ENCODE measurements at regions not wholly inside any gene's neighbourhood (a gene's known extent, or its start where the extent isn't known, plus 50 kb on each side); places are given as distances from the start of the nearest gene placed in this dataset.
"Not testable (repeated sequence)": the region's sequence is repeated elsewhere in the genome, so short reads cannot be mapped to it uniquely, and the experiment has no call there.

GRCh38 chr2:226282151-226282550, 517.5 kb downstream of the IRS1 start:
- 83 to 98% methylated on average over 1 of the region's 1 CpG for WGBS, 2 donors
- no peak overlapping the region for H3K4me3 ChIP-seq (ENCODE audit: low read depth in 1 of 2, low read length in 2 of 2)
- H3K36me3 ChIP-seq (ENCODE audit: control insufficient read depth in 2 of 2, insufficient read depth in 2 of 2, low read length in 1 of 2), result no peaks in the 10 kb centered on the region
- H3K27me3 ChIP-seq (ENCODE audit: control insufficient read depth in 1 of 2, insufficient read depth in 2 of 2, low read length in 2 of 2), result peaks cover 0 to 2% of the 10 kb centered on the region in 2 donors
- no peaks in the 10 kb centered on the region for H3K9me3 ChIP-seq (ENCODE audit: control insufficient read depth in 2 of 2, insufficient read depth in 1 of 2, low read depth in 1 of 2, low read length in 1 of 2)
- no peaks in the 10 kb centered on the region for H3K4me1 ChIP-seq (ENCODE audit: control insufficient read depth in 2 of 2, insufficient read depth in 2 of 2, low read length in 1 of 2)
- H3K27ac ChIP-seq (ENCODE audit: low read depth in 2 of 2, low read length in 1 of 2), result no peak overlapping the region

GRCh38 chr2:226280136-226280535, 519.5 kb downstream of the IRS1 start:
- not testable (repeated sequence) for H3K4me3 ChIP-seq (ENCODE audit: low read depth in 1 of 2, low read length in 2 of 2); H3K36me3 ChIP-seq (ENCODE audit: control insufficient read depth in 2 of 2, insufficient read depth in 2 of 2, low read length in 1 of 2)
- WGBS, 2 donors, result 83 to 87% methylated on average over 2 of the region's 2 CpGs

GRCh38 chr2:226275215-226275614, 524.4 kb downstream of the IRS1 start:
- 43 to 45% methylated on average over 1 of the region's 1 CpG for WGBS, 2 donors
- H3K4me3 ChIP-seq (ENCODE audit: low read depth in 1 of 2, low read length in 2 of 2), result no peak overlapping the region

More at GRCh38 chr2:226280136-226280535, 519.5 kb downstream of the IRS1 start:
- not testable (repeated sequence) for H3K9me3 ChIP-seq (ENCODE audit: control insufficient read depth in 2 of 2, insufficient read depth in 1 of 2, low read depth in 1 of 2, low read length in 1 of 2); H3K27ac ChIP-seq (ENCODE audit: low read depth in 2 of 2, low read length in 1 of 2); H3K27me3 ChIP-seq (ENCODE audit: control insufficient read depth in 1 of 2, insufficient read depth in 2 of 2, low read length in 2 of 2); H3K4me1 ChIP-seq (ENCODE audit: control insufficient read depth in 2 of 2, insufficient read depth in 2 of 2, low read length in 1 of 2)

GRCh38 chr2:226274143-226274542, 525.5 kb downstream of the IRS1 start:
- Histone ChIP-seq H3K9me3 (ENCODE audit: control insufficient read depth in 2 of 2, insufficient read depth in 1 of 2, low read depth in 1 of 2, low read length in 1 of 2) (no peaks in the 10 kb centered on the region), H3K36me3 (ENCODE audit: control insufficient read depth in 2 of 2, insufficient read depth in 2 of 2, low read length in 1 of 2) (no peaks in the 10 kb centered on the region), H3K27ac (ENCODE audit: low read depth in 2 of 2, low read length in 1 of 2) (no peak overlapping the region), H3K4me1 (ENCODE audit: control insufficient read depth in 2 of 2, insufficient read depth in 2 of 2, low read length in 1 of 2) (no peaks in the 10 kb centered on the region), H3K4me3 (ENCODE audit: low read depth in 1 of 2, low read length in 2 of 2) (no peak overlapping the region), H3K27me3 (ENCODE audit: control insufficient read depth in 1 of 2, insufficient read depth in 2 of 2, low read length in 2 of 2) (no peaks in the 10 kb centered on the region)
- WGBS, 2 donors, result 79 to 83% methylated on average over 8 of the region's 8 CpGs

More at GRCh38 chr2:226275215-226275614, 524.4 kb downstream of the IRS1 start:
- Histone ChIP-seq H3K27ac (ENCODE audit: low read depth in 2 of 2, low read length in 1 of 2) (no peak overlapping the region), H3K9me3 (ENCODE audit: control insufficient read depth in 2 of 2, insufficient read depth in 1 of 2, low read depth in 1 of 2, low read length in 1 of 2) (no peaks in the 10 kb centered on the region), H3K27me3 (ENCODE audit: control insufficient read depth in 1 of 2, insufficient read depth in 2 of 2, low read length in 2 of 2) (no peaks in the 10 kb centered on the region), H3K36me3 (ENCODE audit: control insufficient read depth in 2 of 2, insufficient read depth in 2 of 2, low read length in 1 of 2) (no peaks in the 10 kb centered on the region), H3K4me1 (ENCODE audit: control insufficient read depth in 2 of 2, insufficient read depth in 2 of 2, low read length in 1 of 2) (no peaks in the 10 kb centered on the region)

- Histone ChIP-seq H3K4me3 (ENCODE audit: low read depth in 1 of 2, low read length in 2 of 2) (no peak overlapping the region), H3K4me1 (ENCODE audit: control insufficient read depth in 2 of 2, insufficient read depth in 2 of 2, low read length in 1 of 2) (no peaks in the 10 kb centered on the region), H3K36me3 (ENCODE audit: control insufficient read depth in 2 of 2, insufficient read depth in 2 of 2, low read length in 1 of 2) (no peaks in the 10 kb centered on the region), H3K27ac (ENCODE audit: low read depth in 2 of 2, low read length in 1 of 2) (no peak overlapping the region), H3K27me3 (ENCODE audit: control insufficient read depth in 1 of 2, insufficient read depth in 2 of 2, low read length in 2 of 2) (no peaks in the 10 kb centered on the region), H3K9me3 (ENCODE audit: control insufficient read depth in 2 of 2, insufficient read depth in 1 of 2, low read depth in 1 of 2, low read length in 1 of 2) (no peaks in the 10 kb centered on the region)
Observed at GRCh38 chr2:226273440-226273839, 526.2 kb downstream of the IRS1 start.

GRCh38 chr2:226272435-226272834, 527.2 kb downstream of the IRS1 start:
- no peaks in the 10 kb centered on the region for H3K27me3 ChIP-seq (ENCODE audit: control insufficient read depth in 1 of 2, insufficient read depth in 2 of 2, low read length in 2 of 2)
- 41 to 52% methylated on average over 1 of the region's 1 CpG for WGBS, 2 donors

GRCh38 chr2:226270285-226271058, 529.1 kb downstream of the IRS1 start:
- no peaks in the 10 kb centered on the region for H3K27me3 ChIP-seq (ENCODE audit: control insufficient read depth in 1 of 2, insufficient read depth in 2 of 2, low read length in 2 of 2)
- no peak overlapping the region for H3K27ac ChIP-seq (ENCODE audit: low read depth in 2 of 2, low read length in 1 of 2)
- H3K4me1 ChIP-seq (ENCODE audit: control insufficient read depth in 2 of 2, insufficient read depth in 2 of 2, low read length in 1 of 2), result no peaks in the 10 kb centered on the region
- H3K9me3 ChIP-seq (ENCODE audit: control insufficient read depth in 2 of 2, insufficient read depth in 1 of 2, low read depth in 1 of 2, low read length in 1 of 2), result no peaks in the 10 kb centered on the region
- WGBS, 2 donors, result 51 to 53% methylated on average over 6 of the region's 6 CpGs
- no peak overlapping the region for H3K4me3 ChIP-seq (ENCODE audit: low read depth in 1 of 2, low read length in 2 of 2)
- no peaks in the 10 kb centered on the region for H3K36me3 ChIP-seq (ENCODE audit: control insufficient read depth in 2 of 2, insufficient read depth in 2 of 2, low read length in 1 of 2)

More at GRCh38 chr2:226272435-226272834, 527.2 kb downstream of the IRS1 start:
- Histone ChIP-seq H3K4me3 (ENCODE audit: low read depth in 1 of 2, low read length in 2 of 2) (no peak overlapping the region), H3K9me3 (ENCODE audit: control insufficient read depth in 2 of 2, insufficient read depth in 1 of 2, low read depth in 1 of 2, low read length in 1 of 2) (no peaks in the 10 kb centered on the region), H3K27ac (ENCODE audit: low read depth in 2 of 2, low read length in 1 of 2) (no peak overlapping the region), H3K36me3 (ENCODE audit: control insufficient read depth in 2 of 2, insufficient read depth in 2 of 2, low read length in 1 of 2) (no peaks in the 10 kb centered on the region), H3K4me1 (ENCODE audit: control insufficient read depth in 2 of 2, insufficient read depth in 2 of 2, low read length in 1 of 2) (no peaks in the 10 kb centered on the region)

GRCh38 chr2:226267516-226268289, 531.9 kb downstream of the IRS1 start:
- no peak overlapping the region for H3K4me3 ChIP-seq (ENCODE audit: low read depth in 1 of 2, low read length in 2 of 2)
- H3K27ac ChIP-seq (ENCODE audit: low read depth in 2 of 2, low read length in 1 of 2), result no peak overlapping the region
- WGBS, 2 donors, result 69 to 75% methylated on average over 3 of the region's 3 CpGs
- no peaks in the 10 kb centered on the region for H3K4me1 ChIP-seq (ENCODE audit: control insufficient read depth in 2 of 2, insufficient read depth in 2 of 2, low read length in 1 of 2)
- no peaks in the 10 kb centered on the region for H3K36me3 ChIP-seq (ENCODE audit: control insufficient read depth in 2 of 2, insufficient read depth in 2 of 2, low read length in 1 of 2)
- H3K27me3 ChIP-seq (ENCODE audit: control insufficient read depth in 1 of 2, insufficient read depth in 2 of 2, low read length in 2 of 2), result no peaks in the 10 kb centered on the region
- no peaks in the 10 kb centered on the region for H3K9me3 ChIP-seq (ENCODE audit: control insufficient read depth in 2 of 2, insufficient read depth in 1 of 2, low read depth in 1 of 2, low read length in 1 of 2)

GRCh38 chr2:226256709-226257376, 542.8 kb downstream of the IRS1 start:
- H3K36me3 ChIP-seq (ENCODE audit: control insufficient read depth in 2 of 2, insufficient read depth in 2 of 2, low read length in 1 of 2), result no peaks in the 10 kb centered on the region
- no peak overlapping the region for H3K27ac ChIP-seq (ENCODE audit: low read depth in 2 of 2, low read length in 1 of 2)
- no peak overlapping the region for H3K4me3 ChIP-seq (ENCODE audit: low read depth in 1 of 2, low read length in 2 of 2)
- H3K27me3 ChIP-seq (ENCODE audit: control insufficient read depth in 1 of 2, insufficient read depth in 2 of 2, low read length in 2 of 2), result no peaks in the 10 kb centered on the region
- no peaks in the 10 kb centered on the region for H3K9me3 ChIP-seq (ENCODE audit: control insufficient read depth in 2 of 2, insufficient read depth in 1 of 2, low read depth in 1 of 2, low read length in 1 of 2)
- no peaks in the 10 kb centered on the region for H3K4me1 ChIP-seq (ENCODE audit: control insufficient read depth in 2 of 2, insufficient read depth in 2 of 2, low read length in 1 of 2)
- 78 to 85% methylated on average over 4 of the region's 4 CpGs for WGBS, 2 donors
